NT2/D1 (cell line): ENCODE measurements at regions not wholly inside any gene's neighbourhood (a gene's known extent, or its start where the extent isn't known, plus 50 kb on each side); places are given as distances from the start of the nearest gene placed in this dataset.

Source experiments
- SUZ12 ChIP-seq: IDR thresholded peaks from 2 replicates; pipeline ENCODE4 v1.6.1; 2011; ENCODE audit not compliant: insufficient read length, insufficient read depth; ENCODE audit errors: extremely low read depth
- YY1 ChIP-seq: IDR thresholded peaks from 2 replicates; pipeline ENCODE4 v1.6.1; 2011; ENCODE audit not compliant: insufficient read length, insufficient read depth
- ZNF274 ChIP-seq: IDR thresholded peaks from 2 replicates; pipeline ENCODE4 v1.6.1; 2011; ENCODE audit warnings: mild to moderate bottlenecking, low read depth, low read length

GRCh38 chr14:53500191-53500590, 347.1 kb upstream of the DDHD1 start:
- TF ChIP-seq YY1, result no peak
- no peak for TF ChIP-seq ZNF274
- no peak for TF ChIP-seq SUZ12
